LNCaP clone FGC (cell line): ENCODE measurements at regions not wholly inside any gene's neighbourhood (a gene's known extent, or its start where the extent isn't known, plus 50 kb on each side); places are given as distances from the start of the nearest gene placed in this dataset.

Source experiments
- DNase-seq: peaks from one replicate; pipeline ENCODE4 v3.0.0-alpha.2; 2011; ENCODE audit warnings: low read depth
- H3K4me3 ChIP-seq: 2 replicates; pipeline ENCODE4 v1.5.1; 2011; ENCODE audit warnings: mild to moderate bottlenecking, low read depth, low read length, control low read depth
- CTCF ChIP-seq: IDR thresholded peaks from 2 replicates; pipeline ENCODE4 v1.5.1; 2012; ENCODE audit warnings: mild to moderate bottlenecking; ENCODE audit not compliant: control insufficient read depth, insufficient read depth; ENCODE audit errors: extremely low read depth

GRCh38 chr5:54679686-54680085 is 162.1 kb downstream of the SNX18 start:
- TF ChIP-seq CTCF, result no peak
- no peak overlapping the region for H3K4me3 ChIP-seq
- DNase-seq, result no peak

GRCh38 chr5:54678737-54679136 is 161.2 kb downstream of the SNX18 start:
- no peak for TF ChIP-seq CTCF
- no peak overlapping the region for H3K4me3 ChIP-seq
- no peak for DNase-seq

- H3K4me3 ChIP-seq, result no peak overlapping the region
- no peak for DNase-seq
- no peak for TF ChIP-seq CTCF
Measured at GRCh38 chr5:54676481-54677340, 159.2 kb downstream of the SNX18 start.

- H3K4me3 ChIP-seq, result no peak overlapping the region
- no peak for DNase-seq
Measured at GRCh38 chr5:54673523-54674225, 156.1 kb downstream of the SNX18 start.

GRCh38 chr5:54672871-54673270 is 155.3 kb downstream of the SNX18 start:
- no peak overlapping the region for H3K4me3 ChIP-seq
- TF ChIP-seq CTCF, result no peak
- DNase-seq, result no peak

More at GRCh38 chr5:54673523-54674225, 156.1 kb downstream of the SNX18 start:
- TF ChIP-seq CTCF, result no peak

GRCh38 chr5:54671681-54672080 is 154.1 kb downstream of the SNX18 start:
- TF ChIP-seq CTCF, result no peak
- no peak overlapping the region for H3K4me3 ChIP-seq
- DNase-seq, result no peak
